SK-N-SH (cell line): ENCODE measurements at regions not wholly inside any gene's neighbourhood (a gene's known extent, or its start where the extent isn't known, plus 50 kb on each side); places are given as distances from the start of the nearest gene placed in this dataset.

Experiments
- CTCF ChIA-PET: fragments of 300-600, 350-600 bp; formaldehyde crosslinking; extraction: SDS; loops from one replicate; lab custom pipeline; 2021; lab: Yijun Ruan, JAX
- POLR2A ChIA-PET: fragments of 350-600 bp; sonication (Branson Sonifier 250); formaldehyde crosslinking; extraction: SDS; loops from one replicate; lab custom pipeline; 2020; ENCODE audit warnings: antibody characterized with exemption, inconsistent platforms; lab: Yijun Ruan, JAX
- DNase-seq: peaks from one replicate; pipeline ENCODE4 v3.0.0; 2012
- H2AFZ ChIP-seq: fragments of 200-600 bp; sonication (generic); 2 replicates; pipeline ENCODE4 v1.8.1; 2016; ENCODE audit warnings: antibody characterized with exemption, mild to moderate bottlenecking, low read depth
- H3F3A ChIP-seq: fragments of 200-600 bp; sonication (generic); replicated peaks from 2 replicates; pipeline ENCODE3; 2016; ENCODE audit warnings: antibody characterized with exemption, mild to moderate bottlenecking; ENCODE audit not compliant: insufficient read depth
- H3K27ac ChIP-seq, 2 experiments: fragments of 200-500 bp in 1 of 2; fragments of 200-600 bp in 1 of 2; sonication (Bioruptor generic) in 1 of 2; sonication (generic), shearing (Covaris generic) in 1 of 2; 2 replicates each; pipeline versions ENCODE4 v1.5.1 to v1.6.1; 2014 to 2016; ENCODE audit warnings: low read depth in 2 of 2, inconsistent platforms in 1 of 2, low read length in 1 of 2, mild to moderate bottlenecking in 1 of 2, mixed read lengths in 1 of 2
- H3K27me3 ChIP-seq: fragments of 200-600 bp; sonication (generic), shearing (Covaris generic); 2 replicates; pipeline ENCODE4 v1.6.1; 2016; ENCODE audit warnings: mixed run types; ENCODE audit not compliant: insufficient read depth
- H3K36me3 ChIP-seq, 2 experiments: fragments of 200-500 bp in 1 of 2; fragments of 200-600 bp in 1 of 2; sonication (Bioruptor generic) in 1 of 2; sonication (generic) in 1 of 2; replicated peaks in 1 of 2; 2 replicates each; pipeline versions ENCODE3 to v1.5.1; 2014 to 2016; ENCODE audit warnings: low read length in 1 of 2, mild to moderate bottlenecking in 1 of 2; ENCODE audit not compliant: insufficient read depth in 2 of 2, control insufficient read depth in 1 of 2
- H3K4me1 ChIP-seq, 2 experiments: fragments of 200-500 bp in 1 of 2; fragments of 200-600 bp in 1 of 2; sonication (Bioruptor generic) in 1 of 2; sonication (generic), shearing (Covaris generic) in 1 of 2; 2 replicates each; pipeline versions ENCODE4 v1.5.1 to v1.6.1; 2014 to 2016; ENCODE audit warnings: low read depth in 1 of 2, low read length in 1 of 2, mixed run types in 1 of 2; ENCODE audit not compliant: insufficient read depth in 2 of 2, control insufficient read depth in 1 of 2
- H3K4me2 ChIP-seq: fragments of 200-600 bp; sonication (generic), shearing (Covaris generic); 2 replicates; pipeline ENCODE4 v1.6.1; 2017; ENCODE audit warnings: mixed run types
- H3K4me3 ChIP-seq, 2 experiments: fragments of 200-500 bp in 1 of 2; fragments of 200-600 bp in 1 of 2; sonication (Bioruptor generic) in 1 of 2; sonication (generic), shearing (Covaris generic) in 1 of 2; 2 replicates each; pipeline versions ENCODE4 v1.5.1 to v1.8.1; 2014 to 2016; ENCODE audit warnings: low read depth in 2 of 2, inconsistent platforms in 1 of 2, low read length in 1 of 2, mild to moderate bottlenecking in 1 of 2, mixed read lengths in 1 of 2, moderate library complexity in 1 of 2
- H3K79me2 ChIP-seq: fragments of 200-600 bp; sonication (generic); 2 replicates; pipeline ENCODE4 v1.8.1; 2017; ENCODE audit warnings: mild to moderate bottlenecking; ENCODE audit not compliant: insufficient read depth
- H3K9ac ChIP-seq: fragments of 200-600 bp; sonication (generic); 2 replicates; pipeline ENCODE4 v1.6.1; 2017; ENCODE audit warnings: mixed run types
- H3K9me2 ChIP-seq: fragments of 200-600 bp; sonication (generic); 2 replicates; pipeline ENCODE4 v1.6.1; 2017; ENCODE audit warnings: mixed run types
- H3K9me3 ChIP-seq: fragments of 200-600 bp; sonication (generic); 2 replicates; pipeline ENCODE4 v1.6.1; 2017; ENCODE audit warnings: mixed run types, mild to moderate bottlenecking, moderate library complexity
- H4K20me1 ChIP-seq: fragments of 200-600 bp; sonication (generic); 2 replicates; pipeline ENCODE4 v1.6.1; 2017; ENCODE audit warnings: mild to moderate bottlenecking, mixed run types; ENCODE audit not compliant: insufficient read depth
- FOXM1 ChIP-seq: IDR thresholded peaks from 2 replicates; pipeline ENCODE4 v1.4.0; 2012; ENCODE audit warnings: low read depth, mild to moderate bottlenecking
- RXRA ChIP-seq: IDR thresholded peaks from 2 replicates; pipeline ENCODE4 v1.4.0; 2012; ENCODE audit warnings: low read depth, mild to moderate bottlenecking, borderline replicate concordance
- TCF12 ChIP-seq: IDR thresholded peaks from 2 replicates; pipeline ENCODE4 v1.4.0; 2012
- TEAD4 ChIP-seq: IDR thresholded peaks from 2 replicates; pipeline ENCODE4 v1.4.0; 2012; ENCODE audit warnings: mild to moderate bottlenecking, borderline replicate concordance; ENCODE audit not compliant: insufficient read depth
- whole genome bisulfite sequencing: methylation state at CpG from one replicate; pipeline ENCODE4 v1.1.6; 2017; ENCODE audit warnings: low lambda C conversion rate; 5-methylcytosine and 5-hydroxymethylcytosine counted together
- TF ChIP-seq, protein P1 (sequence below): fragments of 200-600 bp; sonication (generic); IDR thresholded peaks from 2 replicates; pipeline ENCODE4 v1.6.1; 2017; ENCODE audit warnings: antibody characterized with exemption, mild to moderate bottlenecking, moderate library complexity
- TF ChIP-seq, protein P2 (sequence below): IDR thresholded peaks from 2 replicates; pipeline ENCODE4 v1.6.1; 2012; ENCODE audit warnings: mild to moderate bottlenecking, low read depth, low read length, moderate library complexity
- TF ChIP-seq, protein P3 (sequence below): fragments of 150-350 bp; IDR thresholded peaks from 2 replicates; pipeline ENCODE4 v1.6.1; 2017; ENCODE audit warnings: antibody characterized with exemption, low read length, low read depth, borderline replicate concordance

DNA sequence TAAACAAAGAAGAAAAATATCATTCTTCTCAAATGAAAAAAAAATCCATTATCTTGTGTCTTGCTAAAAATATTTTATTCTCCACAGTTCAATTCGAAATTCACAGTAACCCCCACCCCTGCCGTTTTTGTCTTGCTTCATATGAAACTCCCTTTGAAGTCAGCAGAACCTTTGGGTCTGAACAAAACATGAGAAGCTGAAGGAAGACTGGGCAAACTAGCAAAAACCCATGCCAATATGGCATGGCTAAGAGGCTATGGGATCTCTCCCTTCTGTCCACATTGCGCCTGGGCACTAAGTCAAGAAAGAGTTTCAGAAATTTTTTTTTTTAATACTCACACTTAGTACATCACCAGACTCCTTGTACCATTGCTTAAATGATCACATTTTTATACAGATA is 136.0 kb upstream of the SMIM31 start:
- Histone ChIP-seq H3K27ac (no peak overlapping the region), H2AFZ (no peak overlapping the region), H3K9me3 (no peaks in the 10 kb centered on the region), H3K27me3 (no peaks in the 10 kb centered on the region), H3K9me2 (no peaks in the 10 kb centered on the region), H3K4me1 (peaks cover 0 to 3% of the 10 kb centered on the region in 2 experiments; a peak in 1 of 4 replicates), H3K4me2 (no peak overlapping the region), H4K20me1 (no peaks in the 10 kb centered on the region), H3K79me2 (no peaks in the 10 kb centered on the region), H3F3A (no peaks in the 10 kb centered on the region), H3K9ac (no peak overlapping the region), H3K36me3 (no peaks in the 10 kb centered on the region), H3K4me3 (no peak overlapping the region)
- TF ChIP-seq RXRA (no peak), TCF12 (no peak), TEAD4 (no peak)
- TF ChIP-seq, protein P1, sequence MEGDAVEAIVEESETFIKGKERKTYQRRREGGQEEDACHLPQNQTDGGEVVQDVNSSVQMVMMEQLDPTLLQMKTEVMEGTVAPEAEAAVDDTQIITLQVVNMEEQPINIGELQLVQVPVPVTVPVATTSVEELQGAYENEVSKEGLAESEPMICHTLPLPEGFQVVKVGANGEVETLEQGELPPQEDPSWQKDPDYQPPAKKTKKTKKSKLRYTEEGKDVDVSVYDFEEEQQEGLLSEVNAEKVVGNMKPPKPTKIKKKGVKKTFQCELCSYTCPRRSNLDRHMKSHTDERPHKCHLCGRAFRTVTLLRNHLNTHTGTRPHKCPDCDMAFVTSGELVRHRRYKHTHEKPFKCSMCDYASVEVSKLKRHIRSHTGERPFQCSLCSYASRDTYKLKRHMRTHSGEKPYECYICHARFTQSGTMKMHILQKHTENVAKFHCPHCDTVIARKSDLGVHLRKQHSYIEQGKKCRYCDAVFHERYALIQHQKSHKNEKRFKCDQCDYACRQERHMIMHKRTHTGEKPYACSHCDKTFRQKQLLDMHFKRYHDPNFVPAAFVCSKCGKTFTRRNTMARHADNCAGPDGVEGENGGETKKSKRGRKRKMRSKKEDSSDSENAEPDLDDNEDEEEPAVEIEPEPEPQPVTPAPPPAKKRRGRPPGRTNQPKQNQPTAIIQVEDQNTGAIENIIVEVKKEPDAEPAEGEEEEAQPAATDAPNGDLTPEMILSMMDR, result no peak
- 4% methylated on average over 3 of the region's 3 CpGs for WGBS
- POLR2A ChIA-PET, result no interaction called here
- CTCF ChIA-PET, result interaction anchor here (0.5 to 0.6 kb wide), 2 partner anchors 495 to 1977 kb away, joined by 3 read pairs; partner anchors contain the start of gene TMEM192
- DNase-seq, result no peak

DNA sequence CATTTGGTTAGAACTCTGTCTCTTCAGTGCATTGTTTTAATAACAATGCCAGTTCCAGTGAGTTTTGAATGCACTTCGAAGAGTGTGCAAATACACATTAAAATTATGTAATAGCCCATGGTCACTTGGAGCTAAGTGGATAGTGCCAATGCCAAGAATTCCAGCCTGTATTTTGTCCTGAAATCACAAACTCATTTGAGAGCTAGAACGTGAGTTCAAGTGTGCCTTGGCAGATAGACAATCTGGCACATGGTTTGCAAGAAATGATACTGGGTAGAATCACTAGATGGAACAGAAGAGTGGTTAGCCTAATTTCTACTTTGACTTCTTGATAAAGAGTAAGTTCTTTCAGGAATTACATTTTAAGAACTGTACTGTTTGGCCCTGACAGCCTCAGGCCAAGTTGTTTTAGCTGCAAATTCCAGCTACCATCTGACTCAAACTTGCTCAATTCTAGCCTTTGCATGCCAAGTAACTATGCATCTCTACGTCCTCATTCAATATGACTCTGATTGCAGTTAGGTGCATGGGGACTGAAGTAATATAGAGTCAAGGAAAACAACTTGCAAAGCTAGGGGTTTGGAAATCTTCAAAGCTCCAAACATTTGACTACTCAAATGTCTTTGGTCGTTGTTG is 131.9 kb upstream of the SMIM31 start:
- Histone ChIP-seq H3K36me3 (no peaks in the 10 kb centered on the region), H3K4me1 (no peaks in the 10 kb centered on the region), H3F3A (no peaks in the 10 kb centered on the region), H3K9me3 (no peaks in the 10 kb centered on the region), H3K27me3 (no peaks in the 10 kb centered on the region), H3K9me2 (no peaks in the 10 kb centered on the region), H3K9ac (no peak overlapping the region), H4K20me1 (no peaks in the 10 kb centered on the region), H3K79me2 (no peaks in the 10 kb centered on the region), H3K27ac (no peak overlapping the region), H3K4me3 (no peak overlapping the region), H3K4me2 (no peak overlapping the region), H2AFZ (no peak overlapping the region)
- ChIA-PET CTCF (no interaction called here), POLR2A (no interaction called here)
- TF ChIP-seq, protein P2, sequence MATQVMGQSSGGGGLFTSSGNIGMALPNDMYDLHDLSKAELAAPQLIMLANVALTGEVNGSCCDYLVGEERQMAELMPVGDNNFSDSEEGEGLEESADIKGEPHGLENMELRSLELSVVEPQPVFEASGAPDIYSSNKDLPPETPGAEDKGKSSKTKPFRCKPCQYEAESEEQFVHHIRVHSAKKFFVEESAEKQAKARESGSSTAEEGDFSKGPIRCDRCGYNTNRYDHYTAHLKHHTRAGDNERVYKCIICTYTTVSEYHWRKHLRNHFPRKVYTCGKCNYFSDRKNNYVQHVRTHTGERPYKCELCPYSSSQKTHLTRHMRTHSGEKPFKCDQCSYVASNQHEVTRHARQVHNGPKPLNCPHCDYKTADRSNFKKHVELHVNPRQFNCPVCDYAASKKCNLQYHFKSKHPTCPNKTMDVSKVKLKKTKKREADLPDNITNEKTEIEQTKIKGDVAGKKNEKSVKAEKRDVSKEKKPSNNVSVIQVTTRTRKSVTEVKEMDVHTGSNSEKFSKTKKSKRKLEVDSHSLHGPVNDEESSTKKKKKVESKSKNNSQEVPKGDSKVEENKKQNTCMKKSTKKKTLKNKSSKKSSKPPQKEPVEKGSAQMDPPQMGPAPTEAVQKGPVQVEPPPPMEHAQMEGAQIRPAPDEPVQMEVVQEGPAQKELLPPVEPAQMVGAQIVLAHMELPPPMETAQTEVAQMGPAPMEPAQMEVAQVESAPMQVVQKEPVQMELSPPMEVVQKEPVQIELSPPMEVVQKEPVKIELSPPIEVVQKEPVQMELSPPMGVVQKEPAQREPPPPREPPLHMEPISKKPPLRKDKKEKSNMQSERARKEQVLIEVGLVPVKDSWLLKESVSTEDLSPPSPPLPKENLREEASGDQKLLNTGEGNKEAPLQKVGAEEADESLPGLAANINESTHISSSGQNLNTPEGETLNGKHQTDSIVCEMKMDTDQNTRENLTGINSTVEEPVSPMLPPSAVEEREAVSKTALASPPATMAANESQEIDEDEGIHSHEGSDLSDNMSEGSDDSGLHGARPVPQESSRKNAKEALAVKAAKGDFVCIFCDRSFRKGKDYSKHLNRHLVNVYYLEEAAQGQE, result no peak
- TF ChIP-seq FOXM1, result no peak
- TF ChIP-seq, protein P3, sequence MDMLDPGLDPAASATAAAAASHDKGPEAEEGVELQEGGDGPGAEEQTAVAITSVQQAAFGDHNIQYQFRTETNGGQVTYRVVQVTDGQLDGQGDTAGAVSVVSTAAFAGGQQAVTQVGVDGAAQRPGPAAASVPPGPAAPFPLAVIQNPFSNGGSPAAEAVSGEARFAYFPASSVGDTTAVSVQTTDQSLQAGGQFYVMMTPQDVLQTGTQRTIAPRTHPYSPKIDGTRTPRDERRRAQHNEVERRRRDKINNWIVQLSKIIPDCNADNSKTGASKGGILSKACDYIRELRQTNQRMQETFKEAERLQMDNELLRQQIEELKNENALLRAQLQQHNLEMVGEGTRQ, result no peak
- no peak for TF ChIP-seq TEAD4
- no peak for DNase-seq
- WGBS, result 4% methylated on average over 4 of the region's 4 CpGs
